Kidney (tissue), 13 donors: ENCODE measurements at regions not wholly inside any gene's neighbourhood (a gene's known extent, or its start where the extent isn't known, plus 50 kb on each side); places are given as distances from the start of the nearest gene placed in this dataset.

Source experiments
- DNase-seq, 5 donors: peaks; one replicate each; pipeline ENCODE4 v3.0.0-alpha.2; 2013 to 2020
- FAIRE-seq: peaks from 2 replicates; lab custom pipeline; 2012; peaks lifted over from hg19 to GRCh38; lab: Jason Lieb, UNC
- H3K27ac ChIP-seq, 2 donors: one replicate each; pipeline ENCODE4 v1.7.0; 2013; ENCODE audit warnings: low read depth in 2 of 2, low read length in 2 of 2, inconsistent platforms in 1 of 2
- H3K27me3 ChIP-seq: one replicate; pipeline ENCODE4 v1.7.1; 2013; ENCODE audit warnings: low read length, inconsistent platforms; ENCODE audit not compliant: control insufficient read depth, insufficient read depth
- H3K36me3 ChIP-seq, 3 donors: one replicate each; pipeline versions ENCODE4 v1.7.0 to v1.7.1; 2013; ENCODE audit warnings: low read length in 3 of 3, control low read depth in 1 of 3, inconsistent platforms in 1 of 3; ENCODE audit not compliant: insufficient read depth in 3 of 3, control insufficient read depth in 2 of 3
- H3K4me1 ChIP-seq, 3 donors: one replicate each; pipeline versions ENCODE4 v1.7.0 to v1.7.1; 2013; ENCODE audit warnings: low read length in 3 of 3, inconsistent platforms in 1 of 3, low read depth in 1 of 3; ENCODE audit not compliant: control insufficient read depth in 2 of 3, insufficient read depth in 2 of 3
- H3K4me3 ChIP-seq, 3 donors: one replicate each; pipeline versions ENCODE4 v1.7.0 to v1.8.1; 2013; ENCODE audit warnings: low read length in 3 of 3, control low read depth in 1 of 3, inconsistent platforms in 1 of 3
- H3K9ac ChIP-seq, 3 donors: one replicate each; pipeline versions ENCODE4 v1.7.0 to v1.7.1; 2013; ENCODE audit warnings: low read length in 3 of 3, control low read depth in 1 of 3, inconsistent platforms in 1 of 3
- H3K9me3 ChIP-seq, 3 donors: one replicate each; pipeline versions ENCODE4 v1.7.0 to v1.7.1; 2013; ENCODE audit warnings: low read length in 3 of 3, control low read depth in 1 of 3, inconsistent platforms in 1 of 3; ENCODE audit not compliant: control insufficient read depth in 2 of 3, insufficient read depth in 1 of 3
- intact Hi-C: fragments of 100-400 bp; cut with DNase I; formaldehyde crosslinking; loops from one replicate; pipeline ENCODE4 v1.11.1; 2022
- TF ChIP-seq, protein P1 (sequence below): IDR thresholded peaks from 3 replicates; pipeline ENCODE4 v1.5.1; 2012; ENCODE audit warnings: mild to moderate bottlenecking, moderate library complexity, borderline replicate concordance; ENCODE audit not compliant: insufficient read depth; ENCODE audit errors: extremely low read depth
- donor health status: control.
- donor health status: control.
- donor health status: control.
- donor health status: control.
- donor health status: control.
- donor health status: DM: yes; HTN: yes; CAD: no.
- donor health status: Normal renal cell carcinoma (clear cell type).

- no peak overlapping the region for H3K4me3 ChIP-seq
- no peak overlapping the region for H3K27ac ChIP-seq
- H3K4me1 ChIP-seq, result peaks cover 0 to 3% (median 0%) of the 10 kb centered on the region in 3 donors
- no peak for FAIRE-seq
- intact Hi-C loops, result no loop called here
- H3K9ac ChIP-seq, result no peak overlapping the region
- no peak for DNase-seq
- H3K27me3 ChIP-seq, result no peaks in the 10 kb centered on the region
- no peaks in the 10 kb centered on the region for H3K36me3 ChIP-seq
- no peaks in the 10 kb centered on the region for H3K9me3 ChIP-seq
- TF ChIP-seq, protein P1, sequence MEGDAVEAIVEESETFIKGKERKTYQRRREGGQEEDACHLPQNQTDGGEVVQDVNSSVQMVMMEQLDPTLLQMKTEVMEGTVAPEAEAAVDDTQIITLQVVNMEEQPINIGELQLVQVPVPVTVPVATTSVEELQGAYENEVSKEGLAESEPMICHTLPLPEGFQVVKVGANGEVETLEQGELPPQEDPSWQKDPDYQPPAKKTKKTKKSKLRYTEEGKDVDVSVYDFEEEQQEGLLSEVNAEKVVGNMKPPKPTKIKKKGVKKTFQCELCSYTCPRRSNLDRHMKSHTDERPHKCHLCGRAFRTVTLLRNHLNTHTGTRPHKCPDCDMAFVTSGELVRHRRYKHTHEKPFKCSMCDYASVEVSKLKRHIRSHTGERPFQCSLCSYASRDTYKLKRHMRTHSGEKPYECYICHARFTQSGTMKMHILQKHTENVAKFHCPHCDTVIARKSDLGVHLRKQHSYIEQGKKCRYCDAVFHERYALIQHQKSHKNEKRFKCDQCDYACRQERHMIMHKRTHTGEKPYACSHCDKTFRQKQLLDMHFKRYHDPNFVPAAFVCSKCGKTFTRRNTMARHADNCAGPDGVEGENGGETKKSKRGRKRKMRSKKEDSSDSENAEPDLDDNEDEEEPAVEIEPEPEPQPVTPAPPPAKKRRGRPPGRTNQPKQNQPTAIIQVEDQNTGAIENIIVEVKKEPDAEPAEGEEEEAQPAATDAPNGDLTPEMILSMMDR, result no peak
These were observed 52.4 kb upstream of the UPP2 start for GRCh38 chr2:158049129-158049855.

GRCh38 chr2:158048327-158048726 is 53.3 kb upstream of the UPP2 start:
- H3K27ac ChIP-seq, result no peak overlapping the region
- intact Hi-C loops, result no loop called here

GRCh38 chr2:158047156-158047611 is 54.5 kb upstream of the UPP2 start:
- TF ChIP-seq, protein P1, result no peak
- Histone ChIP-seq H3K4me3 (no peak overlapping the region), H3K9me3 (no peaks in the 10 kb centered on the region), H3K27me3 (no peaks in the 10 kb centered on the region), H3K9ac (no peak overlapping the region), H3K27ac (no peak overlapping the region), H3K4me1 (peaks cover 0 to 3% (median 0%) of the 10 kb centered on the region in 3 donors), H3K36me3 (no peaks in the 10 kb centered on the region)
- FAIRE-seq (no peak), DNase-seq (no peak)
- intact Hi-C loops, result no loop called here

More at GRCh38 chr2:158048327-158048726, 53.3 kb upstream of the UPP2 start:
- no peaks in the 10 kb centered on the region for H3K27me3 ChIP-seq
- DNase-seq, result no peak
- no peaks in the 10 kb centered on the region for H3K9me3 ChIP-seq
- FAIRE-seq, result no peak
- no peak overlapping the region for H3K4me3 ChIP-seq
- H3K9ac ChIP-seq, result no peak overlapping the region
- peaks cover 0 to 3% (median 0%) of the 10 kb centered on the region in 3 donors for H3K4me1 ChIP-seq
- H3K36me3 ChIP-seq, result no peaks in the 10 kb centered on the region
- TF ChIP-seq, protein P1, result no peak
